ENCODE measurements at regions not wholly inside any gene's neighbourhood (a gene's known extent, or its start where the extent isn't known, plus 50 kb on each side); places are given as distances from the start of the nearest gene placed in this dataset.
"Not testable (repeated sequence)": the region's sequence is repeated elsewhere in the genome, so short reads cannot be mapped to it uniquely, and the experiment has no call there.

GRCh38 chr4:184335520-184335919 is 117.8 kb upstream of the ENPP6 start:
- DNase-seq (ENCODE audit: extremely low read depth, low read depth), result no peak
- no peak for TF ChIP-seq CTCF (IDR thresholded peaks at IDR 0.05; ENCODE audit: low read depth, low read length)

- not testable (repeated sequence) for DNase-seq (ENCODE audit: extremely low read depth, low read depth)
These were observed 115.8 kb upstream of the ENPP6 start for GRCh38 chr4:184333446-184333845.

- TF ChIP-seq CTCF (IDR thresholded peaks at IDR 0.05; ENCODE audit: low read depth, low read length), result no peak
- DNase-seq (ENCODE audit: extremely low read depth, low read depth), result no peak
These were observed 113.8 kb upstream of the ENPP6 start for GRCh38 chr4:184331268-184331995.

GRCh38 chr4:184330517-184331094 is 112.9 kb upstream of the ENPP6 start:
- DNase-seq (ENCODE audit: extremely low read depth, low read depth), result not testable (repeated sequence)

GRCh38 chr4:184329659-184330400 is 112.2 kb upstream of the ENPP6 start:
- no peak for DNase-seq (ENCODE audit: extremely low read depth, low read depth)
- no peak for TF ChIP-seq CTCF (IDR thresholded peaks at IDR 0.05; ENCODE audit: low read depth, low read length)

- no peak for TF ChIP-seq CTCF (IDR thresholded peaks at IDR 0.05; ENCODE audit: low read depth, low read length)
- no peak for DNase-seq (ENCODE audit: extremely low read depth, low read depth)
These were observed 111.6 kb upstream of the ENPP6 start for GRCh38 chr4:184329235-184329634.

- DNase-seq (ENCODE audit: extremely low read depth, low read depth), result no peak
These were observed 110.5 kb upstream of the ENPP6 start for GRCh38 chr4:184328022-184328736.

More at GRCh38 chr4:184328022-184328736, 110.5 kb upstream of the ENPP6 start:
- TF ChIP-seq CTCF (IDR thresholded peaks at IDR 0.05; ENCODE audit: low read depth, low read length), result no peak
